Activated CD4-positive, CD25-positive, alpha-beta regulatory T cell (primary cell): ENCODE measurements at regions not wholly inside any gene's neighbourhood (a gene's known extent, or its start where the extent isn't known, plus 50 kb on each side); places are given as distances from the start of the nearest gene placed in this dataset.

ENCODE experiments used
- DNase-seq, 4 experiments: peaks; one replicate each; lab custom pipeline; 2025; lab: John Stamatoyannopoulos, UW

DNA sequence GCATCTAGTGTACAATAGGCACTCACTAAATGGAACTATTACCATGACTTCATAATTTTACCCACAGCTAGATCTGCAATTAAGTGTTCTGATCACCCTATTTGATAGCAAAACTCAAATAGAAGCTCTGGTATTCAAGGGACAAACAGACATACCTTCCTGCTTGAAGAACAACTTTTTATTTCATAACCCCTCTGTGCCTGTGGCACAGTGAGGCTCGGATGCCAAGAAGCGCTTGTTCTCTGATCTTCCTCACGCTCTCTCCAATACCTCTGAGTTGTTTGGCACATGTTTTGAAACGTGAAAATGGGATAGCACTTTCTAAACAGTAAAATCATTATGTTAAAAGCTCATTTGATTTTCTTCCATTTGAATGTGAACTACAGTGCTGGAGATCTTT is 232.0 kb downstream of the KLF5 start:
- no peak for DNase-seq

DNA sequence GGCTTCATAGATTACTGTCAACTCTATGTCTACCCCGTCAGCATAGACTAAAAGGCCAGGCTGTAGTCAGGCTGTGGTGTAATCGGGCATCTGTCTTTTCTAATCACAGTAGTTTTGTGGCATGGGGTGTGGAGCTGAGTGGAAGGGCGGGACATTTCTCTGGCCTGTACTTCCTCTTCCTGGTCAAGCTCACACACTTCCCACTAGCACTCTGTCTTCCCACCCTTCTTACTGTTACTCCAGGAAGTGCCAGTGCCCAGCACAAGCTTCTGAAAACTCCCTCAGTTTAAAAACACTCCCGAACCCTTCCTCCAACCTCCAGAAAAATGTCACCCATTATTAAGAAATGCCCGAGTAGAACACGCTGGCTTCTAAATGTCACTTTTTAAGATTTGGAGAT is 229.8 kb downstream of the KLF5 start:
- DNase-seq, result no peak

DNA sequence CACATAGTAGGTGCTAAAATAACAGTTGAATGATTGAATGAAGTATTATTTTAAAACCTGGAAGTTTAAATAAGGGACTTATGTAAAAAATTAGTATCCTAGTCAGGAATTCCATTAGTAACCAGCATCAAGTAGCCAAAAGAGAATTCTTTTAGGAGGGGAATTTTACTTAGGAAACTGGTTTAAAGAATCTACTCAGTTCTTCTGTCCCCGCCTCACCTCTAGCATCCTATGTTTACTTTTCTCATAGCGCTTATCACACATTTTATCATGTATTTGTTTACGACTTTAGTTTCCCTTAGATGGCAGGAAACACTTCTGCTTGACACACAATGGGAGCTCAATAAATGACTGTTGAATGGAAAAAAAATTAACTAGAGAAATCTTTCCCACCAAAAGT is 229.0 kb downstream of the KLF5 start:
- DNase-seq, result no peak

DNA sequence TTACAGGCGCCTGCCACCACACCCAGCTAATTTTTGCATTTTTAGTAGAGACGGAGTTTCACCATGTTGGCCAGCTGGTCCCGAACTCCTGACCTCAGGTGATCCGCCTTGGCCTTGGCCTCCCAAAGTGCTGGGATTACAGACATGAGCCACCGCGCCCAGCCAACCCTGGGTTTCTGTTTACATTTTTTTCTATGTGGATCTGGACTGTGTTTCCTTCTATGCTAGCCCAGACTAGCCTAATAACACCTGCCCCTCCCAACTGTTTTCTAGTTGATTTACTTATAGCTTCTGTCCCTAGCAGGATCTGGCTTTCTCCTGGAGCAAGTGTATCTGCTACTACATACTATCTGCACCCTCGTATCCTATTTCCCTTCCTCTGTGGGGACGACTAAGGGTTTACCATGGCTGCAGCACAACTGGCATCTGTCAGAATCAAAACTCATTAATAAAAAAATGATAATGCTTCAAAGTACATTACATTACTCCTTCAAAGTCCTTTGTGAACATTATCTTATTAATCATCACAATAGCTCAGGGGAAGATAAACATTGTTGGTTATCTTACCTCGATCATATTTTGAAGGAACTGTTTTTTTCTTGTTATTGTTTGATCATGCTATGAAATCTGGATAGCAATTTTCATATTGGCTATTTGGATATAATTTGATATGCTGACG is 228.3 kb downstream of the KLF5 start:
- no peak for DNase-seq

DNA sequence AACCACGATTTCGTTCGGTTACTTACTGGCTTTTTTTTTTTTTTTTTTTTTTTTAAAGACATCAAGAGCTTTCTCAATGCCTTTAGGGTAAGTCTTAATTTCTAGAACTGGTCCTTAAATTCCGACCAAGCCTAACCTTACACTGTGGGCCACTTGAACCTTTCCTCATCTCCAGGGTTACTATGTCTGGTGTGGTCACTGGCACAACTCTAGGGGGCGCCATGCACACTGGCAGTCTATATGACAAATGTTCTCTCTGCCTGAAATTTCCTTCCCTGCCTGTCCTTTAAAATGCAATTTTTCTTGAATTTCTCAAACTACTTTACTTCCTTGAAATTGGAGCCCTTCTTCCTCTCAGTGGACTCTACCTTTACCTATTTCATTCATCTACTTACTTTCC is 227.4 kb downstream of the KLF5 start:
- DNase-seq, result no peak

DNA sequence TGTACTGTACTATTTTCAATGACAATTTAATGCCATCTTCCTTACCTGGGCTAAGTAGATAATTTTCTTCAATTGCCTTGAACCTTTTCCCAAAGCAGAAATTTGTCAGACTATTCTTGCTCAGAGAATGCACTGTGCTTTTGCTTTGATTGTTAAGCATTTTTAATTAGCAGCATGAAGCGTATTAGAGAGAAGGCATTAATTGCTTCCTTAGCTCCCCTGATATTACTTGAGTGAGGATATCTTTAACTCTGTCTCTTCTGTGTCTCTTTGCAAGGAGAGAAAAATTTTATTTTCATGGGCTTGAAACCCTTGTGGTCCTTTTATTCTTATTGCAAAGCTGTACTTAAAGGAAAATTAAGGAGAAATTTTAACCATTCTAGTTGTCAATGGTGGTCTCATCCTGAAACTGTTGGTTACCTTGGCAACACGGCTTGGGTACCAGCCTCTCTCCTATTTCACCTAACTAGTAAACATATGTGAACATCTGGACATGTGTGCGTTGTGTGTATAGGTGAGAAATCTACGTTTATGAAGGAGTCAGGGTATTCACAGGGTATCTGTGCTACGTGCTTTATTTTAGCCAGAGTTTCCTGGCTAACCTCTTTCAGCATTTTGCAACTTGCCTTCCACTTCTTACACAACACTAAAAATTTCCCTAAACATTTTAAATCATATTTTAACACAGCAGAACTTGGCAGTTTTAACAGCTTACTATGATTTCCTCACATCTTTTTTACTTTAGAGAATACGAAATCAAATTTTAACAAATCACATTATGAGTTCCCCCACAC is 225.5 kb downstream of the KLF5 start:
- DNase-seq, result no peak

DNA sequence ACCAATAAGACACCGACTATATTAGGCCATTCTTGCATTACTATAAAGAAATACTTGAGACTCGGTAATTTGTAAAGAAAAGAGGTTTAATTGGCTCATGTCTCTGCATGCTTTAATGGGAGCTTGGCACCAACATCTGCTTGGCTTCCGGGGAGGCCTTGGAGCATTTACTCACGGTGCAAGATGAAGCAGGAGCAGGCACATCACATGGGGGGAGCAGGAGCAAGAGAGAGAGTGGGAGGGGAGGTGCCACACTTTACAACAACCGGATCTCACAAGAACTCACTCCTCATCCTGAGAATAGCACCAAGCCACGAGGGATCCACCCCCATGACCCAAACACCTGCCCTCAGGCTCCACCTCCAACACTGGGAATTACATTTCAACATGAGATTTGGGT is 224.8 kb downstream of the KLF5 start:
- DNase-seq, result no peak

DNA sequence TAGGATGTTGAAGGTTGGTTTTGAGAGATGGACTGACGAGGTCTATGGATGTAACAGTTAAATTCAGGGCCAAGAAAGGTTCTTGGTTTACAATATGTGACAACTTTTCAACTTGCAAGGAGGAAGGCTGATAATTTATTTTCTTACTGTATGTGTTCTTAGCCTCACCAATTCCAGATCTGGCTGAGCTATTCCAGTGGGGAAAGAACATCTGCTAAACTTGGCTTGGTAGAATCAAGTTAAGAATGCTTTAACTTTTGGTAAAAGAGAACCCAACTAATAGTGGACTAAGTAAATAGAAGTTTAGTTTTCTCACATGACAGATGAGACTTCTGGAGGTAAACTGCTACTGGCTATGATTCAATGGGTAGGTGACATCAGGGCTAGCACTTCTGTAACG is 222.9 kb downstream of the KLF5 start:
- no peak for DNase-seq

DNA sequence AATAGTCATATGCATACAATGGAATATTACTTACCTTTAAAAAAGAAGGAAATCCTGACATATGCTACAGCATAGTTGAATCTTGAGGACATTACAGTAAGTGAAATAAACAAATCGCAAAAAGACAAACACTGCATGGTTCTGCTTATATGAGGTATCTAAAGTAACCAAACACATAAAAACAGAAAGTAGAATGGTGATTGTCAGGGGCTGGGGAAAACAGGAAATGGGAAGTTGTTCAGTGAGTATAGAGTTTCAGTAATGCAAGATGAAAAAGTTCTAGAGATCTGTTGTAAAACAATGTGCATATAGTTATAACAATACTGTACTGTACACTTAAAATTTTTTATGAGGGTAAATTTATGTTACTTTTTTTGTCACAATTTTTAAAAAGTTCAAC is 219.4 kb downstream of the KLF5 start:
- no peak for DNase-seq

DNA sequence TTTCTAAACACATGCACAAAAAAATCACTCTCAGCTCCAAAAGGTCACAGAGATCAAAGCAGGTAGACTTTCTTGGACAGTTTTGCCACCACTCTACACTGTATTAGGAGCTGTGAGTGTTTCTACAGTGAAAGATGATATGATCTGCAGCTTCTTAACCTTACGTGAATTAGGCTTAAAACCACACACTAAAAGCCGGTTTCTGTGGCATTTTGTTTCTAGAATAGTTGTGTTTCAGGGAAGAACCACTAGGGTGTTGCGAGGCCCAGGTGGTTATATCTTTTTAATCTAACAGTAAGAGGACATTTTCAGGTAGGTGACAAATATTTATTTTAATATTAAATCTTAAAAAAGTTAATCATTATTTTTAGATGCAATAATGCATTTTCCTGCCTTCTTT is 216.4 kb downstream of the KLF5 start:
- DNase-seq, result no peak

DNA sequence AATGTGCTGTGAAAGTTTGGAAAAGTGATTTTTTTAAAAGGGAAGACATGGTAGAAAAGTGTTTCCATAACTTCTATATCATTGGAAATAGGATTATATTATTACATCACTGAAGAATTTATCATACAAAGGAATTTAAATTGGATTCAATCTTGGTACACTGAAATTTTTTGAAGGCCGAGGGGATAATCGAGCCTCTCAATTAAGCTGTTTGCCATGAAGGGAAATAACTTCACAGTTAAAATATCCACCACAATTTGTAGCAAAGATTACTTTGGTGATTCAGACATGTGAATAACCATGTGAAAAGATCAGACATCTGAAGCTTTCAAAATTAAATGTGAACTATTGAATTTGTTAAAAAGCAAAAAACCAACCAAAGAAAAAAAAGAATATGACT is 215.3 kb downstream of the KLF5 start:
- DNase-seq, result no peak

DNA sequence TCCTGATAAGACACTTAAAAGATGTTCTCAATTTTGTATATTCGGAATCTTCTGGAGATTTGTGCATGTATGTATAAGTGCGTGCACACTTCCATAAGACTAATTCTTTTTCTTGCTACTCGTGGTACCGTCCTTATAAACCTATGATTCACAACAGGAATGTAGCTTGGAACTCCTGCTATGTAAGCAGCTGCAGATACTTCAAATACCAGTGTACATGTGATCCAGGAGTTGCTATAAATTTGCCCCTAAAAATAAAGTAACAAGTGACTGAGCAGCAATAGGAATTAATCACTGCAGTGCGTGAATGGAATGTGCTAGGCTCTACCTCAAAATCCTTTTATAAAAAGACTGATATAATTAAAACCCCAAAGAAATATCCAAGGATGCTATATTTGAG is 214.9 kb downstream of the KLF5 start:
- no peak for DNase-seq

DNA sequence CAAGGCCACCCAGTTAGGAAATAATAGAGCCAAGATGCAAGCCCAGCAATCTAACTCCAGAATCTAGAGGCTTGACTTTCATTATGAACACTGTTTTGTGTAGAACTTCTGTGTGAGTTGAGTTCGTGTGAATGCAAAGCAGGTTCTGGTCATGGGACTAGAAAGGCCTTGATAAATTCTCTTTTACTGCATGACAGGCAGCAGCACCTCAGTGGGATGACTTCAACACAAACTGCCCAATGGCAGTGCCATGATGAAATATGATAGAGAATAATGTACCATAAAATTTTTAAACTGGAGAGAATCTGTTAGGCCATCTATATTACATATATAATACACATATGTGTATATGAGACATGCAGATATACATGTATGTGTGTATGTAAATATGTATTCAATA is 214.5 kb downstream of the KLF5 start:
- DNase-seq, result no peak

DNA sequence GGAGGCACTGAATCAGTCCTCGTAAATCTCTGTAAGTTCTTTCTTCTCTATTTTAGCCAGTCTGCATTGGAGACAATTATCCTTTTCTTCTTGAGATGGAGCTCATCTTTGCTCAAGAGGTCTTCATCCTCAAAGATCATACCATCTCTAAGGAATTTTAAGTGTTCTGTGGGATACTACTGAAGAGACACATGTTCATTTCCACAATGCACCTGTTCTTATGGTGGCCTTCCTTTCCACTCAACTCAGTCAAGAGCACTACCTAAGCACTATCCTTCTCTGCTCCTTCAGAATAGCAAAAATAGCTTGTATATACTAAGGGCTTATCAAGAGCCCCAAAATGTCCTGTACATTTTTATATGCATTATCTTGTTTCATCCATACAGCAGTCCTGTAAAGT is 214.0 kb downstream of the KLF5 start:
- no peak for DNase-seq

DNA sequence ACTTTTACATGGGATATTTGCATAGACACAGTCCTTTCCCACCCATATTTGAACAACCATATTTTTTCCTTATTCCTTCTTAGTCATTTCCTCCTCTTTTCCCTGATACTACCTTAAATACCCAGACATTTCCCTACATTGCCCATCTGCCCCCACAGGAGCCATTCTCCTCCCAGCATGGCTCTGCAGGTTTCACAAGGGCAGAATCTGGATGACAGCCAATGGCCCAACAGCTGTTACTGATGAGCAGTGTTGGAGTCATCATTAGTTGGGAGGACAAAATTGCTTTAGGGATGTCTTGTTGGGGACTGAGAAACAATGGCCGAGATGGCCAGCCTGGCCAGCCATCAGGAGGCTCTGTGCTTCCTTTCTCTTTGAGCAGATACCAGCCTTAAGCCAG is 209.5 kb downstream of the KLF5 start:
- no peak for DNase-seq

DNA sequence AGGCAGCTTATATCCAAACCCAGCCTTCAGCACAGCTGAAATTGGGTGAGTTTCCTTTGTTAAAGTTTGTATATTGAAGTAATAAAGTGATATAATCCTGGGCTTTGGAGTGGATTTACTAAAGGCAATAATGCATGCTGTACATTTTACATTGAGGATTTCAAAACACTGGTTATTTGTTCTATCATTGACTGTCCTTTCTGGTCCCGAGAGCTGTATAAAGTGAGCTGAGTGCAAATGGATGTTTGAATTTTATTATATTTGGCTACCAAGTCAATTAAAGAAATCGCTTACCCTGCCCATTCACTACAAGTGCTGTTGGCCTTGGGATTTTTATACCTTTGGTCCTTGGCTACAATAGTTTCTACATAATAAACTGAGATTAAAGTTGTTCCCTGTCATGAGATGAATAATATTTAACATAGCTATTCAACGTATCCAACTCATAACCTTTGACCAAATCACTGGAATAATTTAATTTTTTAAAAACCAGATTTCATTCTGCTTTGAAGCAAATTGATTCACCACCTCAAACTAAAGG is 207.9 kb downstream of the KLF5 start:
- no peak for DNase-seq

DNA sequence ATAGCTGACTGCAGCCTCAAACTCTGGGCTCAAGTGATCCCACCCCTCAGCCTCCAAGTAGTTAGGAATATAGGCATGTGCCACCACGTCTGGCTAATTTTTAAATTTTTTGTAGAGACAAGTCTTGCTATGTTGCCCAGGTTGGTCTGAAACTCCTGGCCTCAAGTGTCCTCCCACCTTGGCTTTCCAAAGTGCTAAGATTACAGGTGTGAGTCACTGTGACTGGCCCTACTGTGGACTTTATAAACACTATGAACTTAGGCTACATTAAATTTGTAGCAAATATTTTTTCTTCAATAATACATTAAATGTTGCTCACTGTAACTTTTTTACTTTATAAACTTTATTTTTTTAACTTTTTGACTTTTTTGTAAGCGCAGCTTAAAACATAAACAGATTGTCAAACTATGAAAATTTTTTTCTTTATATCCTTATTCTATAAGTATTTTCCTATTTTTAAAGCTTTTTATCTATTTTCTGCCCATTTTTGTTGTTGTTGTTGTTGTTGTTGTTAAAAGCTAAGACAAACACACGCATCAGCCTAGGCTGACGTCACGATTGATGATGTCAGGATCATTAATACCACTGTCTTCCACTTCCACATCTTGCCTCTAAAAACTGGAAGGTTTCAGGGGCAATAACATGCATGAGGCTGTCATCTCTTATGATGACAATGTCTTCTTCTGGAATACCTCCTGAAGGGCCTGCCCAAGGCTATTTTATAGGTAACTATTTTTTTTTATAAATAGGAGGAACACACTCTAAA is 204.2 kb downstream of the KLF5 start:
- no peak for DNase-seq

DNA sequence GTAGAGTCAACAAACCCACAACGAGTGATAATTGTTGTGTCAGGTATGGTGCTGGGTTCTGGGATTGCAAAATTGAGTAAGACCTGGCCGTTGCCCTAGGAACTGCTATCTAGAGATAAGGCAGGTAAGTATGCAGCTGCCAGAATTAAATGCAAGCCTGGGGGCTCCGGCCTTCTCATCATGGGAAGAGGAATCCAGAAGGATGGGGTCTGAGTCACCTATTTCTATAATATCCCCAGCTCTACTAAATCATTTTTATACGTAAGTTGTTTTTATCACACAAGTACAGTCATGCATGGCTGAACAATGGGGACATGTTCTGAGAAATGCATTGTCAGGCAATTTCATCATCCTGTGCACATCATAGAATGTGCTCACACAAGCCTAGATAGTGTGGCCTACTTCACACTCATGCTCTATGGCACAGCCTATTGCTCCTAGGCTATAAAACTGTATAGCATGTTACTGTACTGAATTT is 203.0 kb downstream of the KLF5 start:
- DNase-seq, result no peak

DNA sequence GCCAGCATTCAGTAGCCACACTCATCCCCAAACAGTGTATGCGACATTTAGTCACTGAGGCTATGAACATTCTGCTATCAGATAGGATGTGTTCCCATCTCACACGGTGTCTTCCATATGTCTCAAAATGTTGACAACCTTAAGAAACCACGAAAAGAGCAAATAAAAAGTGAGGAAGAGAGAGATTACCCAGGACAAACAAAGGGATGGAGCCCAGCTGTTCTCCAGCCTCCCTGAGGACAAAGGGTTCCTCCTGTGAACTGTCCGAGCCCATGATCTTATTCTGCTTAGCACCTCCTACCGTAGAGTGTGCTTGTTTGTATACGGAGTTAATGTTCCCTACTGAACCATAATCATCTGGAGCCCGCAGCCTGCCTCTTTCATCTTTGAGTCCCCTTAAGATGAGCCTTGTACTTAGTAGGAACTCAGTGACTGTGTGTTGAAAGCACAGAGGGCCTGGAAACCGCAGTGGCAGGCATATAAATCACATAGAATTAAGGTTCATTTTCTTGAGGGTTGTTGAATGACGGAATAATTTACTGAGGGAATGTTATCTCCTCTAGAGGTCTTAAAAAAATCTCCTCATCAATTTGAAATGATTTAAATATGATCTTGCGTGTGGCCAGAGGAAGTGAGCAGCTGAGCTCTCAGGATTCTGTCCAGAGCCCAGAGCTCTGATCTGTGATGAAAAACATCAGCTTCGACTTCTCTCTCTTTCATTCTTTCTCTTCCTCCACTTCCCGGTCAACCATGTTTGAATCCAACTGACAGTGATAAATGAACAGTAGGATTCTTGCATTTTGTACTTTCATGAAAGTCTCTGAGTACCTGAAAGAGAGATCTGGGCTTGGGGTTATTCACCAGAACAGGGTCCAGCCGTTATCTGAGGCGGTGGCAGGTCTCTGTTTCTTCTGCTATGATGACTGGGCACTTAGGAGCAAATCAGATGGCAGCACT is 200.5 kb downstream of the KLF5 start:
- no peak for DNase-seq

DNA sequence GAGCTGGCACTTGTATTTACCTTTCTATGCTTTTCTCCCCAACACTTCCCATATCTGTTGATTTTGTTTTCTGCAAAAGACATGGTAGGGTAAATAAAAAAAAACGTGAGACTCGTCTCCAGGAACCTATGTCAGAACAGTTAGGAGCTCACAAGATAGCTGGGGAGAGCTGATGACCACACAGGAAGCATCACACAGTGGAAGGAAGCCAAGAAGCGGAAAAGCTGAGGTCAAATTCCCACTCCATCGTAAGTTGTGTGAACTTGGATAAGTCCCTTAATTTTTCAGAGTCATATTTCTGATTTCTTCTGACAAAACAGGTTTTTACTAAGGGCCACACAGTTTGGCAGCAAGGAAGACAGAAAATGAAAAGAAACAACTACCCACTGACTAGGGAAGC is 199.6 kb downstream of the KLF5 start:
- no peak for DNase-seq

DNA sequence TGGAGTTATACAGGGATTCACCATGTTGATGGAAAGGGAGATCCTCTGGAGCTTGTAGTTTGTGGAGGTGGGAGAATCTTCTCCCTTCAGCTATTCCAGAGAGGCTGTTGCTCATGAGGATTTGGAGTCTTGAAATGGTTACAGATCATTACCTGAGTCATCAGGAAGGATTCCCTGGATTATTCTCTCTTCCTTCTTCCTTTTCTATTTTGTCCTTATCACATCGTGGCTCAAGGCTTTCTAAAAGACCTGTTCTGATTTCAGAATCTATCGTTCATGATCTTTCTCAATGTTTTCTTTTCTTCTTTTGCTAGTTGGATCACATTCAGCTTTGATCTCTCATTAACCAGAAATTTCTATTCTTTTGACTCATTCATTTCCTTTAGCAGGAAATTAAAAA is 196.0 kb downstream of the KLF5 start:
- DNase-seq, result no peak
